Inflammatory macrophage (primary cell): ENCODE measurements at regions not wholly inside any gene's neighbourhood (a gene's known extent, or its start where the extent isn't known, plus 50 kb on each side); places are given as distances from the start of the nearest gene placed in this dataset.
"Not testable (repeated sequence)": the region's sequence is repeated elsewhere in the genome, so short reads cannot be mapped to it uniquely, and the experiment has no call there.

Source experiments
- DNase-seq, 2 donors: peaks; one replicate each; pipeline ENCODE4 v3.0.0-alpha.2; 2020 to 2022

DNA sequence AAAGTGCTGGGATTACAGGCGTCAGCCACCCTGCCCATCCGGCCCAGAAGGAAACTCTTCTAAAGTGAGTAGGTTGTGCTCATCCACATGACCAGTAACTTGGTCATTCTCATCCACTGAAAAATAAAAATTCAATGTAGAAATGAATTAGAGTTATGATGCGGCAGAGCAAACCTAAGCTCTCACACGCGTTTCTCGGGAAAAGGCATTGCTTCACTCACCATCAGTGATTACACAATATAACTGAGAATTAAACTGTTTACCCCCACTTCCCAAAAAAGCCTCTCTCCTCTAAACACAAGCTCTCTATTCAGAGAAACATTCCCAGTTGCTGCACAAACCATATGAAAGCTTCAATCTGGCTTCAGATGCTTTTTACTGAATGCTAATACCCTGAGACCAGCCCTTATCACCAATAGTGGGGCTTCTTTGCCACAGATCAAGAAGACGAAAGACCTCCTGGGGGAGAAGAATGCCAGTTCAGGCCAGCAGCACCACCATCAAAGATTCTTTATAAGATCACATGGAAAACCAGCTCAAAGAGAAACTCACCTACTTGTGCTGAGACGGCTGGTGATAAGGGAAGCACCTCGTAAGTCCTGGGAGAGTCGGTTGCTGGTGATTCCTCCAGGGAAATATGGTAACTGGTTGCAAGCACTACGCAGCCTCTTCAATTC, 121.5 kb upstream of the SFSWAP start:
- DNase-seq, result peak; percentile 53 to 68

DNA sequence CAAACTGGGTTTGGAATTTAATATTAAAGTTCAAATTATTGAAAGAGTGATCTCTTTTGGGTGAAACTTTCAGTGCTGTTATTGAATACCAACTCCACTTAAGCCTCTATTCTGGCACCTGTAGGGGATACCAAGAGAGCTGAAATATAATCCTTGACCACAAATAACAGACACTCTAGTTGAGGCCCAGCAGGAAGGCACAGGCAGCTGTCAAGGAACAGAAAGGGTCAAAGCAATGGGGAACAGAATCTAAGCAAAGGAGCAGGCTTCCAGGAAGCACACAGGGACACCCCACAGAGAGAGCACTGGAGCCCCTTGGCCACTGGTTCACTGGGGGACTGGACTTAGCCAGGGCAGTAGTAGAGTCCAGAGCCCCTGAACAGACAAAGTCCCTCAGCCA, 120.9 kb upstream of the SFSWAP start:
- DNase-seq, result peak in 1 of 2 donors; percentile 4

DNA sequence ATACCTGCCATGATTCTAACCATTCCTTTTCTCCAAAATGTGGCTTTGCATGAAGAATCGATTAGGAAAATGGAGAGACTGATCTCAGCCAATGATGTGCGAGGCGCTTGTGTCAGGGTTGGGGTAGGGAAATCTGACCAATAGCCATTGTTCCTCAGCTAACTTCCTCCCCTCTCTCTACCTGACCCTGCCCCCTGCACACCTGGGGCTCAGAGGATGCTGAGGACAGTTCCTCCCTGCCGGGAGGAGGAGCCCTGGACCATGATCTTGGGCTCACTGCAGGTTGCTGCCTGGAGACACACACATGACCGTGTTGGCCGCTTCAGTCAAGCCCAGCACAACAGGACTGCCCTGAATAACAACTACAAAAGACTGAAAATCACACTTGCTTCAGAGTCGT, 119.8 kb upstream of the SFSWAP start:
- DNase-seq, result no peak

DNA sequence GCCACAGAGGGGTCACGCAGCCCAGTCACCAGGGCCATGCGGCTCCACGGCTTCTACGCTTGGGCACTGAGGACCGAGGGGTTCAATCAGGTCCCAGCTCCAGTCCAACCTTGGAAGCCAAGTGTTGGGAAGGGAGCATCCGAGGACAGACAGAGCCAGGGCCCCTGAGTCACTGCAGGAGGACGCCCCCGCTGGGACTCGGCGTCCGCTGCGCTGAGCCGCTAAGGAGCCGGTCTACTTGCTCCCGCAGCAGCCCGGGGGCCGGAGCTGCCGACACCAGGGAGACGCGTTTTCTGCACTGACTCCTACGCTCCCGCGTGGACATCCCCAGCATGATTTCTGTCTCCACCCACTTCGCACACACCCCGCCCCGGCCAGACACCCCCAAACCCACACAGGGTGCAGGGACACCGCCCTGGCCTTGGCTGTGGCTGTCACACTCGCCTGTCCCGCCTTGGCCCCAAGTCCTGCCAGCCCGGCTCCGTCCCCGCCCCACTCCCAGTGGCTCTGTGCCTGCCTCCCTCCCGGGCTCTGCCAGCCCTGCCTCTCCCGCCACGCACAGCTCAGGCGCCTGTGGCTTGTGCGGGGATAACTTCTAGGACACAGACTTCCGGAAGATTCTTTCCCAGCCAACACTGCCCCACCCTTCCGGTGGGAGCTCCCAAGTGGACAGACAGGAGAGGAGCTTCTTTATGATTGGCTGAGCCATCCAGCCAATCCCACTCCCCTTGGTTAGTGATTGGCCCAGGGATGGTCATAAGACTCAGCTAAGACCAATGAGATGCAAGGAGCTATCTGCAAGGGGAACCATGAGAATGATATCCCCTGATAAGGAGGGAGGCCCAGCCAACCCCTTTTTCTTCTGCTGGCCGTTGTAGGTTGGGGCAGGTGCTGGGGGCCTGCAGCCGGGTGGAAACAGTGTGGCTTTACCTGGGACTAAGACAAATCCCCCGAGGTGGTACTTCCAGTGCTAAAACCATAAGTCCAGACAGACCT, 118.9 kb upstream of the SFSWAP start:
- DNase-seq, result no peak

DNA sequence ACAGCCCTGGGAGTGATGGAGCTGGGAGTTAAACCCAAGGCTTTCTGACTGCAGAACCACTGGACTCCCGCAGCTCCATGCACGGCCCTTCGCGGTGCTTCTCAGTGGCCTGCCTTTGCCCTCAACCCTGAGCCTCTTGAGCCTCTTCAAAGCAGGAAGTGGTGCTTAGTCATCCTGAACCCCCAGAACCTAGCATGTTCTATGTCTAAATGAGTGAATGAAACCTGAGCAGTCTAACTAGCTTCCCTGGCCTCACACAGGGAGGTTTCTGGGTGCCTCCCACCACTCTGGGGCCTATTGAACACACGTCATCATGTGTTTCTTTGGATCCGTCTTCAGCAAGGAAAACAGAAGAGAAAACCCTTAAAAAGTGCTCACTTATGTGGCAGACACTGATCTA, 117.9 kb upstream of the SFSWAP start:
- peak; percentile 35 to 49 for DNase-seq

DNA sequence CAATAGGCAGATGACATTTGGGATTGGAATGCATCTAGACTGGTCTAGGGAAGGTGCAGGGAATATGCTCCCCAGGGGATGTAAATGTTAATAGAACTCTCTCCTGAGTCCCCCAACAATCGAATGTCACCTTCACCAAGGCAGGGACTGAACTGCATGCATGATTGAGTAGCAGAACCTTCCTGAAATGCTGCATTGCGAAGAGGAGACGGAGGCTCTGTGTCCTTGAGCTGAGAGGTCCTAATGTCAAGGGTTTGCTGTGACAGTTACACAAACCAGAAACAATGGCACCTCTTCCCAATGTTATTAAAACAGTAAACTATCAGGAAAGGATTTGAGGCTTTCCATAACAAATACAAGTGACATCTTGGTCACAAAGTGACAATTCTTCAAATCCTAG, 117.5 kb upstream of the SFSWAP start:
- no peak for DNase-seq

DNA sequence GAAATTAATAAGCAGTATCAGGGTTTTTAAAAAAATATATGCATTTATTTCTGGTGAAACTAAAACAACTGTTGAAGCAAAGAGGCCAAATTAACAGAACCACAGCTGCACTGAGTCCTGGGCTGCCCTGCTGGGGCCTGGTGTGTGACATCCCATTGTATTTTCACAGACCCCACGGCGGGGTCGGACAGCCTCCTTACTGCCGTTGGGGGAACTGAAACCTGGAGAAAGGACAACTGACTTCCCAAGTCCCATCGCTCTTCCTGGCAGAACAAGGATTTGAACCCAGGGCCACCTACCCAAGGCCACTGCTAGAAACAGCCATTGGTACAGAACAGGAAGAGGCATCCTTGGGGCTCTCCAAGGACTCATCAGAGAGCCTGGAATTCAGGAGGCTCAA, 114.8 kb upstream of the SFSWAP start:
- no peak for DNase-seq

DNA sequence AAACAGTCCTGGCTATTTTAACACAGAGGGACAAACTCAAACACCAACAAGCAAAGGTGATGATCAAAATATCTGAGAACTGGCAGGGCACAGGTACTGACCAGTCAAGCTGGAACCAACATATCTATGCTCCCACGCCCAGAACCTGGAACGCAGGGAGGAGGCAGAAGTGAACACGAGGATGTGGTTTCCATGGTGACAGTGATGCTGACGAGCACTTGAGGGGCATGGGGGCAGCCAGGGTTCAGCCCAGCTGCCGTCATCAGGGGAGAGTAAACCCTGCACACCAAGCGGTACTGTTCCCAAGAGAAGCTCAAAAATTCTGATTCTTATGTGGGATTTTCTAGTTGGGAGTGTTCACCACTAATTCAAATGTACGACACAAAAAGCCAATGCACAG, 113.6 kb upstream of the SFSWAP start:
- DNase-seq, result no peak

DNA sequence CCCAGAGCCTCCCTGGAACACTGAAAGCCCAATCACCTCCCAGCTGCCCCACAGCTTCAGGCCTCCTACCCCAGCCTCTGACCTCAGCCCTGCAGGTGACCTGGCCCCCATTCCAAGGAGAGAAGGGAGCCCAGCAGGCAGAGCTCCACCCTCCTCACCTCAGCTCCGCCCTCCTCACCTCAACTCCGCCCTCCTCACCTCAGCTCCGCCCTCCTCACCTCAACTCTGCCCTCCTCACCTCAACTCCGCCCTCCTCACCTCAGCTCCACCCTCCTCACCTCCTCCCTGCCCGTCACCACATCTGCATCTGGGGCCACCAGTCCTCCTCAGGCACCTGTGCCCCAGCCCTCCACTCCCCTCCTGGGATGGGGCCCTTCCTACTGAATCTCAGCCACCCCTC, 112.2 kb upstream of the SFSWAP start:
- no peak for DNase-seq

DNA sequence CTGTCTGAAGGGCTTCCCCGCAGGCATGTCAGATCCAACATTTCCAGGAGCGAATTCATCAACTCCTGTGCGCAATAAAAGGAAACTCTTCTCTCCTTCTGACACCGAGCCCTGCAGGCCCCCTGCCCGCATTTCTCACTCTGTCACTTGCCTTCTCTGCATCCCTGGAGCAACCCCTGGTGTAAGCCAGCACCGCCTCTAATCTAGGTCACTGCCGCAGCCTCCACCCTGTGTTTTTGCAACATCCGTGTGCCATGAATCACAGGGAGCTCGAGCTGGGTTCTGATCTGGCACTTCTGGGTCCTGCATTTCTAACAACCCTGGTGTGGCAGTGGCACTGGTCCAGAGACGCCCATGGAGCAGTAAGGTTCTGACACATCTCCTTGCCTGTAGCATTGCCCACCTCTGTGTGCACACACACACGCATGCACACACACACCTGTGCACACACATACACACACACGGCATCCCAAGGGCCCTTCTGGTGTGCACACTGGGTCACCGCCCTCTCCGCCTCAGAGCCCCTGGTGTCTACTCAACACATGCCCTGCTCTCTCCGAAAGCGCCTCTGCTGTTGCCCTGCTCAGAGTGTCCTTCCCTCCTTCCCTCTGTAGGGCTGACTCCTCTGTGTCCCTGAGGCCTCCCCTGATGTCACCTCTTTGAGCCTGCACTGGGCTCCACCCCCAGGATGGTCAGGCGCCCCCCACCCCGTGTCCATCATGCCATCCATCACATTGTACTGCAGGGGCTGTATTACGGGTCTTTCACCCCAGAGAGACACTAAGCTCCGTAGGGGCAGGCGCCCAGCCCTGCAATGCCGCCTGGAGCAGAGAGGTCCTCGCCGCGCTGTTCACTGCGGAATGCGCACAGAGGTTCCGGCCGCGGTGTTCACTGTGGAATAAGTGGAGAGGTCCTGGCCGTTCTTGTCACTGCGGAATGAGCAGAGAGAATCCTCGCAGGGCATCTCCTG, 111.4 kb upstream of the SFSWAP start:
- peak in 1 of 2 donors; percentile 12 for DNase-seq

DNA sequence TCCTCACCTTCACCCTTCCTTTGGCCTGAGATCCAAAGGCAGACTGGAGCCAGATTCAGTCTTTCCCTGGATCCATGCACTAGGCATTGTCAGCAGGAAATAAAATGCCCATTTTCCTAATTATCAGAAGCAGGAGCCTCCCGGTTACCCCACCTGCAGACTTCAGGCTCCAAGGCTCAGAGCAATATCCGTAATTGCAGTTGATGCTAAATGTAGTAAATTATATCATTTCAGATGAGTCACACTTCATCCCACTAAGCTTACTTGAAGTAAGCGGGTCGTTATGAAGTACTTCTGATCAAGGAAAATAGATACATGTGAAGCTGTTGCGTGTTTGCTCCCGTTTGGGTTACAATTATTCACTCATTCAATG, 110.7 kb upstream of the SFSWAP start:
- DNase-seq, result no peak

DNA sequence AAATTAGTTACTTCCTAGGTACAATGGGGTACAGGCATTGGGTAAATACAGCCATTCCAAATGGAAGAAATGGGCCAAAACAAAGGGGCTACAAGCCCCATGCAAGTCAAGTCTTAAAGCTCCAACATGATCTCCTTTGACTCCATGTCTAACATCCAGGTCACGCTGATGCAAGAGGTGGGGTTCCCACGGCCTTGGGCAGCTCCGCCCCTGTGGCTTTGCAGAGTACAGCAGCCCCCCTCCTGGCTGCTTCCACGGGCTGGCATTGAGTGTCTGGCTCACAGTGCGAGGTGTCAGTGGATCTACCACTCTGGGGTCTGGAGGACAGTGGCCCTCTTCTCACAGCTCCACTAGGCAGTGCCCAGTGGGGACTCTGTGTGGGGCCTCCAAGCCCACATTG, 109.4 kb upstream of the SFSWAP start:
- not testable (repeated sequence) for DNase-seq

DNA sequence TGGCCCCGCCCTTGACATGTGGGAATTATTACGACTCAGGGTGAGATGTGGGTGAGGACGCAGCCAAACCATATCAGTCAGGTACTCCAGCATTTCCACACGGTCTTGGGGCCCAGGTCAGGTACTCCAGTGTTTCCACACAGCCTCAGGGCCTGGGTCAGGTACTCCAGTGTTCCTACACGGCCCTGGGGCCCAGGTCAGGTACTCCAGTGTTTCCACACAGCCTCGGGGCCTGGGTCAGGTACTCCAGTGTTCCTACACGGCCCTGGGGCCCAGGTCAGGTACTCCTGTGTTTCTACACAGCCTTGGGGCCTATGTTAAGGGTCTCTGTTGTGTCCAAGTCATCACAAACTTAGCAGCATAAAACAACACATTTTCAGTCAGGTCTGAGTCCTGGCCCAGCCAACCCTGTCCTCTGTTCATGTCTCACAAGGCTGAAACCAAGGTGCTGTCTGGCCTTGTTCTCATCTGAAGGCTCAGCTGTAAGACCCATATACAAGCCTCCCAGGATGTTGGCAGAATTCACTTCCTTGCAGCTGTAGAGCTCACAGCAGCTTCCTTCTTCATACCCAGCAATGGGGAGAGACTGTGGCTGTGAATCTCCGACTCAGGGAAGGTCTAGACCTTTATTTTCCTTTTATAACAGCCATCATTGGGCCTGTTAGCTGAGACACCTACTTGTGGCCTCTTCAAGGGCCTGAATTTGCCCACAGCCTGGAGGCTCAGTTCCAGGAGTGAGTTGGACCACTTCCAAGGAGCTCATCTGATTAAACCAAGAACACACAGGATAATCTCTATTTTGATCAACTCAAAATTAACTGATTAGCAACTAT, 107.6 kb upstream of the SFSWAP start:
- peak in 1 of 2 donors; percentile 43 for DNase-seq

DNA sequence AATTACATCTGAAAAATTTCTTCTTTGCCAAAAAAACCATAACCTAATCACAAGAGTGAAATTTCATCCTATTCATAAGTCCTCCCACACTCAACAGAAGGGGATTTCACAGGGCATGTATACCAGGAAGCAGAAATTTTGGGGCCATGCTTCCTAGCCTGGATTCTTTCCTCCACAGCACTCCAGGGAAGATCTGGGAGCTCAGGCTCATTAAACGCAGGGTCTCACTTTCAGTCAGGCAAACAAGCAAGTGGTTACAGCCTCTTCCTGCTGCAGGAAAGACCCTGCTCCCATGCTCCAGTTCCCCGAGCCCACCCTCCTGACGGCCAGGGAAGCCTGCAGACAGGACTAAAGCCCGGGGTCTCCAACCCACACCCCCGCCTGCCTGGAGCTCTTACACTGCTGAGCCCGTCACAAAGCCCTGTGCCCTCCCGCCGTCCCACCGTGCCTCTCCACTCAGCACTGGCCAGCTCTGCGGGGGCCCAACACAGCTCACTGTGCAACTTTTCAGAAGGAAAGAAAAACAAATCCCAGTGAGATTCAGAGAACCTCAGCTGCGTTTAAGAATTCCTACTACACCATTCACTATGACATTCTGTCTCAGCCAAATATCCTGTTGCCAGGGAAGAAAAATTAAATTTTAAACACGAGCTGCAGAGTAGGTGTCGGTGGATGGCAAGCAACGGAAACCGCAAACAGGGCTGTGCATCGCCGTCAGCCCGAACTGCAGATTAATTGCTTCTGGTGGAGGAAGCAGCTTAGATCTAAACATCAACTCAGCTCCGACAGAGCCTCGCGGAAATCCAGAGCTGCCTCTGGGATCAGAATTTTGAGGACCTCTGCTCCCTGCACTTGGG, 106.7 kb upstream of the SFSWAP start:
- peak; percentile 30 to 58 for DNase-seq

DNA sequence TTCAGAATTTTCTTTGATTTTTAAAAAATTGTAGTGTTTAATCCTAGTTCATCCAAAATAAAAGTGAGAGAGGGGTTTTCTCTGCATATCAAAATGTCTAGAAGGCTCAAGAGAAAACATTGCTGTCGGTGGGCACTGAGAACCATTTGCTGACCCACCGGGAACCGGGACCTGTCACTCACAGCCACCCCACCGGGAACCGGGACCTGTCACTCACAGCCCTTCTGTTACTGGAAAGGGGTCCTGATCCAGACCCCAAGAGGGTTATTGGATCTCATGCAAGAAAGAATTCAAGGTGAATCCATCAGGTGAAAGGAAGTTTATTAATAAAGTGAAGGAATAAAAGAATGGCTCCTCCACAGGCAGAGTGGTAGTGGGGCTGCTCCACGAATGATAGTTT, 106.0 kb upstream of the SFSWAP start:
- DNase-seq, result no peak

DNA sequence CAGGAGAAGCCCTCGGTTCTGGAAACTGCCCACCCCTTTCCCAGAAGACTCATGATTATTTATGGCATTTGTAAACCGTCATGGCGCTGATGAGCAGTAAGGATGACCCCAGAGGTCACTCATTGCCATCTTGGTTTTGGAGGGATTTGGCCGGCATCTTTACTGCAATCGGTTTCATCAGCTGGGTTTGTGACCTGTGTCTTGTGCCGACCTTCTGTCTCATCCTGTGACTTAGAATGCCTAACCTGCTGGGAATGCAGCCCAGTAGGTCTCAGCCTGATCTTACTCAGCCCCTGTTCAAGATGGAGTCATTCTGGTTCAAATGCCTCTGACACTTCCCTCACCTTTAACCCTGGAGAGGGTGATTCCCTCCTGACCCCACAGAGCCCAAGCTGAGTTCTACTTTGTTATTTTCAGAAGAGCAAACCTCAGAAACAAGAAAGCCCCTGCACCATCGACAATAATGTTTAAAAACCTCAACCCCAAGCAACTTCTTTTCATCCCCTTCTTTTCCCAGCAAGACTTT, 105.5 kb upstream of the SFSWAP start:
- no peak for DNase-seq

DNA sequence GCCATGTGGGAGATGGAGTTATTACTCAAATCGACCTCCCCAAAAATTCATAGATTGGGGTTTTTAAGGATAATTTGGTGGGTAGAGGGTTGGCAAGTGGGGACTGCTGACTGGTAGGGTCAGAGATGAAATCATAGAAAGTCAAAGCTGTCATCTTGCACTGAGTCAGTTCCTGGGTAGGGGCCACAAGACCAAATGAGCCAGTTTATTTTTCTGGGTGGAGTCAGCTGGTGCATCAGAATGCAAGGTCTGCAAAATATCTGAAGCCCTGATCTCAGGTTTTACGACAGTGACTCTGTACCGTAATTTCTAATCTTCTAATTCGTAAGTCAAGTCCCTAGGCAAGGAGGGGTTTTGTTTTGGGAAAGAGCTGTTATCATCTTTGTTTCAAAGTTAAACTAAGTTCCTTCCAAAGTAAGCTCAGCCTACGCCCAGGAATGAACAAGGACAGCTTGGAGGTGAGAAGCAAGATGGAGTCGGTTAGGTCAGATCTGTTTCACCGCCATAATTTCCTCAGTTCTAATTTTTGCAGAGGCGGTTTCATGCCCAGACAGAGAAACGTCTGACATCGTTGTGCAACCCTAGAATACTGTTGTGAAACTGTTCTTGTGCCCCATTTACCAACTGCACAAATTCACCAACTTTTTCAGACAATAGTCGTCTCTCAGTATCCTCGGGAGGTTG, 104.5 kb upstream of the SFSWAP start:
- DNase-seq, result peak; percentile 71 to 74

DNA sequence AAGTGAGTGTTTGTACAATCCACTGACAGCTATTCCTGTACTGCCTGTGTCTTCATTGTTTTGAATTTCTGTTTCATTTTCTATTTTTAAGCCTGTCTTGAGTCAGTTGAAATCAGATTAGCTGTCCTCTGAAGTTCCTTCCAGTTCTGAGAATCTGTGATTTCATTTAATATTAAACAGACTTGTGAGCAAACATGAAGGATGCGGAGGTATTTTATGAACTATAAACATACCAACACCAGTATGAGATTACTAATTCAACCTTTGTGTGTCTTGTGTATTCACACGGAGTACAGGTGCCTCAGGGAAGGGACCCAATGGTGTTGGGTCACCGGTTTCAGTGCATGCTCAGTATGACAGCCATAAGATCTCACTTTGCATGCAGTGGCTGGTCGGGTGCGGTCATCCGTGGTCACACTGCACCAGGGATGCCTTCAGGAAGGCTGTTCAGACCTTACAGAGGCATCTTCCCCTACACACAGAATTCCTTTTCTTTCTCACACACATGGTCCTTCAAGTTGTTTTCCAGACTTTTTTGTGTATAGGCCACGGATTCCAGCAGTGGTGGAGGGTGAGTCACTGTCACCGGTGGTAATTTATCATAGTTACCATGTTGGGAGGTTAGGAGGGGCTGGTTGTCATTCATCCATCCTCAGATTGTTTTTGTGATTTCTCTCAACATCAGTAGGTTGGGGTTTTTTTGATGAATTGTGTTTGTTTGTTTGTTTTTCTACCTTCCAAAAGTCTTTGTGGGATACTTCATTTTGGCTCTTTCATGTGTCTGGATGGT, 103.0 kb upstream of the SFSWAP start:
- DNase-seq, result no peak
